HEK293 (cell line): ENCODE measurements at regions not wholly inside any gene's neighbourhood (a gene's known extent, or its start where the extent isn't known, plus 50 kb on each side); places are given as distances from the start of the nearest gene placed in this dataset.

Source experiments
- CTCF ChIA-PET: fragments of 350-600 bp; formaldehyde crosslinking; extraction: SDS; loops from one replicate; lab custom pipeline; 2021; ENCODE audit warnings: antibody characterized with exemption; lab: Yijun Ruan, JAX
- POLR2A ChIA-PET: fragments of 300-600 bp; formaldehyde crosslinking; extraction: SDS; loops from one replicate; lab custom pipeline; 2020; ENCODE audit warnings: antibody characterized with exemption, inconsistent platforms; lab: Yijun Ruan, JAX
- H3K27ac ChIP-seq: fragments of 200-500 bp; sonication (Bioruptor generic); 2 replicates; pipeline ENCODE4 v1.5.1; 2014; ENCODE audit warnings: low read depth, low read length, control low read depth, inconsistent platforms; ENCODE audit errors: extremely low read depth
- H3K36me3 ChIP-seq, 2 experiments: fragments of 200-500 bp in 1 of 2; sonication (Bioruptor generic) in 1 of 2; 1 replicate in 1 of 2; 2 replicates in 1 of 2; pipeline ENCODE4 v1.5.1; 2014 to 2017; ENCODE audit warnings: inconsistent platforms in 2 of 2, low read length in 2 of 2; ENCODE audit not compliant: control insufficient read depth in 2 of 2, insufficient read depth in 1 of 2
- H3K4me1 ChIP-seq: fragments of 200-500 bp; sonication (Bioruptor generic); 2 replicates; pipeline ENCODE4 v1.5.1; 2014; ENCODE audit warnings: mild to moderate bottlenecking, low read length, inconsistent platforms; ENCODE audit not compliant: control insufficient read depth, insufficient read depth
- H3K4me3 ChIP-seq: 2 replicates; pipeline ENCODE4 v1.5.1; 2011; ENCODE audit warnings: low read depth, mild to moderate bottlenecking, control low read depth, low read length, moderate library complexity
- H3K9me3 ChIP-seq: fragments of 200-500 bp; sonication (Bioruptor generic); 2 replicates; pipeline ENCODE4 v1.5.1; 2014; ENCODE audit warnings: low read depth, low read length, inconsistent platforms; ENCODE audit not compliant: control insufficient read depth, insufficient read depth
- IKZF3 ChIP-seq: fragments of 450-650 bp; IDR thresholded peaks from 2 replicates; pipeline ENCODE4 v1.5.0; 2018; ENCODE audit warnings: missing biosample characterization, mild to moderate bottlenecking, missing genetic modification characterization, moderate library complexity
- KLF16 ChIP-seq: fragments of 450-650 bp; formaldehyde crosslinking; IDR thresholded peaks from 2 replicates; pipeline ENCODE4 v1.5.1; 2017; ENCODE audit warnings: missing biosample characterization, missing genetic modification characterization
- SP7 ChIP-seq: fragments of 450-650 bp; formaldehyde crosslinking; IDR thresholded peaks from 2 replicates; pipeline ENCODE4 v1.5.1; 2016; ENCODE audit warnings: missing biosample characterization, missing genetic modification characterization
- TCF7L2 ChIP-seq: IDR thresholded peaks from 2 replicates; pipeline ENCODE4 v1.6.1; 2011; ENCODE audit warnings: low read depth, mild to moderate bottlenecking, inconsistent platforms, low read length, moderate library complexity, borderline replicate concordance
- TSHZ1 ChIP-seq: fragments of 450-650 bp; formaldehyde crosslinking; IDR thresholded peaks from 2 replicates; pipeline ENCODE4 v1.5.1; 2016; ENCODE audit warnings: missing biosample characterization, missing genetic modification characterization, borderline replicate concordance
- ZBTB7A ChIP-seq: fragments of 450-650 bp; formaldehyde crosslinking; IDR thresholded peaks from 2 replicates; pipeline ENCODE4 v1.5.1; 2016; ENCODE audit warnings: low read depth, missing biosample characterization, missing genetic modification characterization
- ZNF121 ChIP-seq: fragments of 450-650 bp; formaldehyde crosslinking; IDR thresholded peaks from 2 replicates; pipeline ENCODE4 v1.5.1; 2016; ENCODE audit warnings: missing biosample characterization, missing genetic modification characterization
- ZNF223 ChIP-seq: fragments of 450-650 bp; formaldehyde crosslinking; IDR thresholded peaks from 2 replicates; pipeline ENCODE4 v1.5.1; 2016; ENCODE audit warnings: missing biosample characterization, missing genetic modification characterization
- ZNF335 ChIP-seq: fragments of 450-650 bp; formaldehyde crosslinking; conservative IDR thresholded peaks from 2 replicates; pipeline ENCODE4 v1.5.1; 2016; ENCODE audit warnings: missing biosample characterization, missing genetic modification characterization
- ZNF362 ChIP-seq: fragments of 450-650 bp; formaldehyde crosslinking; IDR thresholded peaks from 2 replicates; pipeline ENCODE4 v1.5.1; 2016; ENCODE audit warnings: missing biosample characterization, missing genetic modification characterization
- ZNF501 ChIP-seq: fragments of 450-650 bp; formaldehyde crosslinking; IDR thresholded peaks from 2 replicates; pipeline ENCODE4 v1.5.1; 2016; ENCODE audit warnings: missing biosample characterization, missing genetic modification characterization
- ZNF530 ChIP-seq: fragments of 450-650 bp; formaldehyde crosslinking; IDR thresholded peaks from 2 replicates; pipeline ENCODE4 v1.5.1; 2016; ENCODE audit warnings: low read depth, missing biosample characterization, missing genetic modification characterization
- ZNF560 ChIP-seq: fragments of 450-650 bp; formaldehyde crosslinking; IDR thresholded peaks from 2 replicates; pipeline ENCODE4 v1.5.1; 2017; ENCODE audit warnings: missing biosample characterization, missing genetic modification characterization, borderline replicate concordance
- ZNF561 ChIP-seq: fragments of 450-650 bp; IDR thresholded peaks from 2 replicates; pipeline ENCODE4 v1.5.1; 2018; ENCODE audit warnings: missing biosample characterization, missing genetic modification characterization, borderline replicate concordance
- ZNF623 ChIP-seq: fragments of 450-650 bp; formaldehyde crosslinking; IDR thresholded peaks from 2 replicates; pipeline ENCODE4 v1.5.1; 2016; ENCODE audit warnings: missing biosample characterization, missing genetic modification characterization
- ZNF629 ChIP-seq: fragments of 450-650 bp; formaldehyde crosslinking; IDR thresholded peaks from 2 replicates; pipeline ENCODE4 v1.5.1; 2017; ENCODE audit warnings: missing biosample characterization, missing genetic modification characterization
- ZNF660 ChIP-seq: fragments of 450-650 bp; IDR thresholded peaks from 2 replicates; pipeline ENCODE4 v1.5.1; 2018; ENCODE audit warnings: missing biosample characterization, mild to moderate bottlenecking, missing genetic modification characterization
- ZNF837 ChIP-seq: fragments of 450-650 bp; formaldehyde crosslinking; IDR thresholded peaks from 2 replicates; pipeline ENCODE4 v1.5.1; 2016; ENCODE audit warnings: missing biosample characterization, missing genetic modification characterization
- ZXDB ChIP-seq: fragments of 450-650 bp; formaldehyde crosslinking; IDR thresholded peaks from 2 replicates; pipeline ENCODE4 v1.5.1; 2016; ENCODE audit warnings: missing biosample characterization, missing genetic modification characterization
- TF ChIP-seq, protein P1 (sequence below): fragments of 450-650 bp; formaldehyde crosslinking; IDR thresholded peaks from 2 replicates; pipeline ENCODE4 v1.5.1; 2016; ENCODE audit warnings: missing biosample characterization, missing genetic modification characterization
- TF ChIP-seq, protein P2 (sequence below): fragments of 450-650 bp; formaldehyde crosslinking; IDR thresholded peaks from 2 replicates; pipeline ENCODE4 v1.5.1; 2016; ENCODE audit warnings: missing biosample characterization, missing genetic modification characterization
- TF ChIP-seq, protein P3 (sequence below): fragments of 450-650 bp; formaldehyde crosslinking; optimal IDR thresholded peaks from 2 replicates; pipeline ENCODE3; 2016; ENCODE audit warnings: missing biosample characterization, mild to moderate bottlenecking, missing genetic modification characterization
- TF ChIP-seq, protein P4 (sequence below): fragments of 450-650 bp; formaldehyde crosslinking; IDR thresholded peaks from 2 replicates; pipeline ENCODE4 v1.5.1; 2016; ENCODE audit warnings: missing biosample characterization, missing genetic modification characterization

- TF ChIP-seq ZNF121 (no peak), ZXDB (tag by site-specific recombination) (no peak), ZNF223 (no peak), ZBTB7A (tag by site-specific recombination) (no peak)
- TF ChIP-seq, protein P1, sequence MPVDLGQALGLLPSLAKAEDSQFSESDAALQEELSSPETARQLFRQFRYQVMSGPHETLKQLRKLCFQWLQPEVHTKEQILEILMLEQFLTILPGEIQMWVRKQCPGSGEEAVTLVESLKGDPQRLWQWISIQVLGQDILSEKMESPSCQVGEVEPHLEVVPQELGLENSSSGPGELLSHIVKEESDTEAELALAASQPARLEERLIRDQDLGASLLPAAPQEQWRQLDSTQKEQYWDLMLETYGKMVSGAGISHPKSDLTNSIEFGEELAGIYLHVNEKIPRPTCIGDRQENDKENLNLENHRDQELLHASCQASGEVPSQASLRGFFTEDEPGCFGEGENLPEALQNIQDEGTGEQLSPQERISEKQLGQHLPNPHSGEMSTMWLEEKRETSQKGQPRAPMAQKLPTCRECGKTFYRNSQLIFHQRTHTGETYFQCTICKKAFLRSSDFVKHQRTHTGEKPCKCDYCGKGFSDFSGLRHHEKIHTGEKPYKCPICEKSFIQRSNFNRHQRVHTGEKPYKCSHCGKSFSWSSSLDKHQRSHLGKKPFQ (tag by site-specific recombination), result no peak
Measured at GRCh38 chr5:128706269-128706668, 168.2 kb upstream of the FBN2 start (continued).

DNA sequence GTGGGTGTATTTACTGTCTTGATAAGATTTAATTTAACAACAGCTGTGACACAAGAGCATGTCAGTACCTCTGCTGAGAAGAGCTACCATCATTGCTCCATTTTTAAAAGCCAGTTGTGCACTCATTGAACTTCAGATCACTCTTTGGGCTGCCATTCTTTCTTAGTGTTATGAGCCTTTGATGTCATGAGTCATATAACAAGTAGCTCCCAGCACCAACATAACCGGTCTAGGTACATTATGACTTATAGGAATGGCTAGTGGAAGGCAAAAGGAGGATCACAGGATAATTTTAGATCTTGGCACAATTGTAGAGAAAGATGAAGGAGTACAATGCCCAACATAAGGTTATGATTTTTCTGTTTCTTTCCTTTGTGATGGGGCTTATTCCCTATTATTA lies 170.8 kb upstream of the FBN2 start:
- H3K4me1 ChIP-seq, result no peaks in the 10 kb centered on the region
- ChIA-PET CTCF (no interaction called here), POLR2A (no interaction called here)
- H3K4me3 ChIP-seq, result no peak overlapping the region
- H3K9me3 ChIP-seq, result no peaks in the 10 kb centered on the region
- H3K27ac ChIP-seq, result no peak overlapping the region
- H3K36me3 ChIP-seq, result no peaks in the 10 kb centered on the region
- TF ChIP-seq ZNF561 (tag by site-specific recombination) (no peak), TCF7L2 (no peak), ZNF530 (tag by site-specific recombination) (no peak), KLF16 (no peak), ZNF362 (tag by site-specific recombination) (no peak), ZNF629 (tag by site-specific recombination) (no peak), ZNF837 (no peak), ZNF335 (tag by site-specific recombination) (no peak), ZNF660 (tag by site-specific recombination) (no peak), SP7 (tag by site-specific recombination) (no peak), IKZF3 (tag by site-specific recombination) (no peak), TSHZ1 (no peak), ZNF623 (no peak), ZNF501 (tag by site-specific recombination) (no peak), ZNF560 (no peak)
- TF ChIP-seq, protein P2, sequence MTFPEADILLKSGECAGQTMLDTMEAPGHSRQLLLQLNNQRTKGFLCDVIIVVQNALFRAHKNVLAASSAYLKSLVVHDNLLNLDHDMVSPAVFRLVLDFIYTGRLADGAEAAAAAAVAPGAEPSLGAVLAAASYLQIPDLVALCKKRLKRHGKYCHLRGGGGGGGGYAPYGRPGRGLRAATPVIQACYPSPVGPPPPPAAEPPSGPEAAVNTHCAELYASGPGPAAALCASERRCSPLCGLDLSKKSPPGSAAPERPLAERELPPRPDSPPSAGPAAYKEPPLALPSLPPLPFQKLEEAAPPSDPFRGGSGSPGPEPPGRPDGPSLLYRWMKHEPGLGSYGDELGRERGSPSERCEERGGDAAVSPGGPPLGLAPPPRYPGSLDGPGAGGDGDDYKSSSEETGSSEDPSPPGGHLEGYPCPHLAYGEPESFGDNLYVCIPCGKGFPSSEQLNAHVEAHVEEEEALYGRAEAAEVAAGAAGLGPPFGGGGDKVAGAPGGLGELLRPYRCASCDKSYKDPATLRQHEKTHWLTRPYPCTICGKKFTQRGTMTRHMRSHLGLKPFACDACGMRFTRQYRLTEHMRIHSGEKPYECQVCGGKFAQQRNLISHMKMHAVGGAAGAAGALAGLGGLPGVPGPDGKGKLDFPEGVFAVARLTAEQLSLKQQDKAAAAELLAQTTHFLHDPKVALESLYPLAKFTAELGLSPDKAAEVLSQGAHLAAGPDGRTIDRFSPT, result no peak
- TF ChIP-seq, protein P3, sequence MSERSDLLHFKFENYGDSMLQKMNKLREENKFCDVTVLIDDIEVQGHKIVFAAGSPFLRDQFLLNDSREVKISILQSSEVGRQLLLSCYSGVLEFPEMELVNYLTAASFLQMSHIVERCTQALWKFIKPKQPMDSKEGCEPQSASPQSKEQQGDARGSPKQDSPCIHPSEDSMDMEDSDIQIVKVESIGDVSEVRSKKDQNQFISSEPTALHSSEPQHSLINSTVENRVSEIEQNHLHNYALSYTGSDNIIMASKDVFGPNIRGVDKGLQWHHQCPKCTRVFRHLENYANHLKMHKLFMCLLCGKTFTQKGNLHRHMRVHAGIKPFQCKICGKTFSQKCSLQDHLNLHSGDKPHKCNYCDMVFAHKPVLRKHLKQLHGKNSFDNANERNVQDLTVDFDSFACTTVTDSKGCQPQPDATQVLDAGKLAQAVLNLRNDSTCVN (tag by site-specific recombination), result no peak
- TF ChIP-seq, protein P4, sequence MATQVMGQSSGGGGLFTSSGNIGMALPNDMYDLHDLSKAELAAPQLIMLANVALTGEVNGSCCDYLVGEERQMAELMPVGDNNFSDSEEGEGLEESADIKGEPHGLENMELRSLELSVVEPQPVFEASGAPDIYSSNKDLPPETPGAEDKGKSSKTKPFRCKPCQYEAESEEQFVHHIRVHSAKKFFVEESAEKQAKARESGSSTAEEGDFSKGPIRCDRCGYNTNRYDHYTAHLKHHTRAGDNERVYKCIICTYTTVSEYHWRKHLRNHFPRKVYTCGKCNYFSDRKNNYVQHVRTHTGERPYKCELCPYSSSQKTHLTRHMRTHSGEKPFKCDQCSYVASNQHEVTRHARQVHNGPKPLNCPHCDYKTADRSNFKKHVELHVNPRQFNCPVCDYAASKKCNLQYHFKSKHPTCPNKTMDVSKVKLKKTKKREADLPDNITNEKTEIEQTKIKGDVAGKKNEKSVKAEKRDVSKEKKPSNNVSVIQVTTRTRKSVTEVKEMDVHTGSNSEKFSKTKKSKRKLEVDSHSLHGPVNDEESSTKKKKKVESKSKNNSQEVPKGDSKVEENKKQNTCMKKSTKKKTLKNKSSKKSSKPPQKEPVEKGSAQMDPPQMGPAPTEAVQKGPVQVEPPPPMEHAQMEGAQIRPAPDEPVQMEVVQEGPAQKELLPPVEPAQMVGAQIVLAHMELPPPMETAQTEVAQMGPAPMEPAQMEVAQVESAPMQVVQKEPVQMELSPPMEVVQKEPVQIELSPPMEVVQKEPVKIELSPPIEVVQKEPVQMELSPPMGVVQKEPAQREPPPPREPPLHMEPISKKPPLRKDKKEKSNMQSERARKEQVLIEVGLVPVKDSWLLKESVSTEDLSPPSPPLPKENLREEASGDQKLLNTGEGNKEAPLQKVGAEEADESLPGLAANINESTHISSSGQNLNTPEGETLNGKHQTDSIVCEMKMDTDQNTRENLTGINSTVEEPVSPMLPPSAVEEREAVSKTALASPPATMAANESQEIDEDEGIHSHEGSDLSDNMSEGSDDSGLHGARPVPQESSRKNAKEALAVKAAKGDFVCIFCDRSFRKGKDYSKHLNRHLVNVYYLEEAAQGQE (tag by site-specific recombination), result no peak
